KMS-11 (cell line): ENCODE measurements at regions not wholly inside any gene's neighbourhood (a gene's known extent, or its start where the extent isn't known, plus 50 kb on each side); places are given as distances from the start of the nearest gene placed in this dataset.

Experiments used
- H2AFZ ChIP-seq: fragments of 200-600 bp; sonication (generic); 2 replicates; pipeline ENCODE4 v1.6.1; 2016; ENCODE audit warnings: antibody characterized with exemption, mixed run types, low read depth
- H3K27ac ChIP-seq: fragments of 200-600 bp; sonication (generic); 2 replicates; pipeline ENCODE4 v1.6.1; 2016; ENCODE audit warnings: mild to moderate bottlenecking, mixed run types
- H3K27me3 ChIP-seq: fragments of 200-600 bp; sonication (generic); 2 replicates; pipeline ENCODE4 v1.6.1; 2017; ENCODE audit warnings: mild to moderate bottlenecking, low read depth, mixed run types, moderate library complexity; ENCODE audit not compliant: insufficient read depth
- H3K36me3 ChIP-seq: fragments of 200-600 bp; sonication (generic); 2 replicates; pipeline ENCODE4 v1.6.1; 2017; ENCODE audit warnings: mild to moderate bottlenecking, mixed run types; ENCODE audit not compliant: insufficient read depth
- H3K4me1 ChIP-seq: fragments of 200-600 bp; sonication (generic); 2 replicates; pipeline ENCODE4 v1.6.1; 2016; ENCODE audit warnings: mild to moderate bottlenecking, low read depth, mixed run types; ENCODE audit not compliant: poor library complexity, severe bottlenecking
- H3K4me2 ChIP-seq: fragments of 200-600 bp; sonication (generic); 2 replicates; pipeline ENCODE4 v1.7.0; 2016; ENCODE audit warnings: mild to moderate bottlenecking, mixed run types
- H3K4me3 ChIP-seq: fragments of 200-600 bp; sonication (generic); IDR thresholded peaks from 2 replicates; pipeline ENCODE4 v1.6.1; 2017; ENCODE audit warnings: low read depth, low read length, mixed read lengths; ENCODE audit not compliant: insufficient read depth
- H3K79me2 ChIP-seq: fragments of 200-600 bp; sonication (generic); 2 replicates; pipeline ENCODE4 v1.6.1; 2016; ENCODE audit warnings: low read depth, mixed run types; ENCODE audit not compliant: insufficient read depth
- H3K9ac ChIP-seq: fragments of 200-600 bp; sonication (generic); 2 replicates; pipeline ENCODE4 v1.6.1; 2016; ENCODE audit warnings: mild to moderate bottlenecking, mixed run types
- H4K20me1 ChIP-seq: fragments of 200-600 bp; sonication (generic); 2 replicates; pipeline ENCODE4 v1.6.1; 2016; ENCODE audit warnings: mild to moderate bottlenecking, mixed run types; ENCODE audit not compliant: insufficient read depth
- TF ChIP-seq, protein P1 (sequence below): fragments of 200-600 bp; sonication (generic); conservative IDR thresholded peaks from 2 replicates; pipeline ENCODE4 v1.6.1; 2017; ENCODE audit warnings: low read depth, mild to moderate bottlenecking, antibody characterized with exemption, low read length, moderate library complexity, mixed read lengths

DNA sequence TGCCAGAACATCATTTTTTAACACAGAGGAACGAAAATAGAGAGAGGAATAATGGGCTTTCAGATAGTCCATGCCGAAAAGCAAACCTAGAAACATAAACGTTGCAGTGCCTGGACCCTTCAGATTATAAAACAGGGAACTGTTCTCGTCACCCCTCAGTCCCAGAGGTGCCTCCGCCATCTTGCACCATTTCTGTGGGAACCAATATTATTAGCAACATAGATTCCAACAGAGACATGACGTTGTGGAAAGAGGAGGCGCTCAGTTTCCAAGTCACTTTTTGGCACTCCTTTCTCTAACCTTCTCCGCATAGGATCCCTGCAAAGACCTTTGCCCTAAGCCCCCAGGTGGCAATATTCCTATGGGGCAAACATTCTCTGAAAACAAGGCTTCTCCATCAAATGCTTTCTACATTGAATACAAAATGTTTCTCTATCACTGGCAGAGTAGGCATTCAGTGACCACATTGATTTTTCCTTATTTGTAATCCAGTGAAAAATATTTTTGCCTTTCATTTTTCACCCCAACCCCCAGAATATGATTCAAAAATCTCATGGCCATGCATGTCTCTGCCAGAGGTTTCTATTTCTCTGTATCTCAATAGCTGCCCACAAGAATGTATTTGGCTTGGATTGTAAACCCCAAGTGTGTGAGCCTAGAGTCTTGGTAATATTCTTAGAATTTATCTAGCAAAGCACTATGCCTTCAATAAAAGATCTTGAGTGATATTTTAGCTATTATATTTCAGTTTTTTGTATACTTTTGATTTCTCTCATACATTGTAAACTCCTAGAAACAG is 500.8 kb upstream of the WWC1 start:
- H3K27ac ChIP-seq: no peak overlapping the region
- no peak overlapping the region for H2AFZ ChIP-seq
- no peaks in the 10 kb centered on the region for H3K4me1 ChIP-seq
- H4K20me1 ChIP-seq: no peaks in the 10 kb centered on the region
- no peak overlapping the region for H3K4me3 ChIP-seq
- H3K79me2 ChIP-seq: no peaks in the 10 kb centered on the region
- H3K9ac ChIP-seq: no peak overlapping the region
- H3K4me2 ChIP-seq: no peak overlapping the region
- no peaks in the 10 kb centered on the region for H3K36me3 ChIP-seq
- TF ChIP-seq, protein P1, sequence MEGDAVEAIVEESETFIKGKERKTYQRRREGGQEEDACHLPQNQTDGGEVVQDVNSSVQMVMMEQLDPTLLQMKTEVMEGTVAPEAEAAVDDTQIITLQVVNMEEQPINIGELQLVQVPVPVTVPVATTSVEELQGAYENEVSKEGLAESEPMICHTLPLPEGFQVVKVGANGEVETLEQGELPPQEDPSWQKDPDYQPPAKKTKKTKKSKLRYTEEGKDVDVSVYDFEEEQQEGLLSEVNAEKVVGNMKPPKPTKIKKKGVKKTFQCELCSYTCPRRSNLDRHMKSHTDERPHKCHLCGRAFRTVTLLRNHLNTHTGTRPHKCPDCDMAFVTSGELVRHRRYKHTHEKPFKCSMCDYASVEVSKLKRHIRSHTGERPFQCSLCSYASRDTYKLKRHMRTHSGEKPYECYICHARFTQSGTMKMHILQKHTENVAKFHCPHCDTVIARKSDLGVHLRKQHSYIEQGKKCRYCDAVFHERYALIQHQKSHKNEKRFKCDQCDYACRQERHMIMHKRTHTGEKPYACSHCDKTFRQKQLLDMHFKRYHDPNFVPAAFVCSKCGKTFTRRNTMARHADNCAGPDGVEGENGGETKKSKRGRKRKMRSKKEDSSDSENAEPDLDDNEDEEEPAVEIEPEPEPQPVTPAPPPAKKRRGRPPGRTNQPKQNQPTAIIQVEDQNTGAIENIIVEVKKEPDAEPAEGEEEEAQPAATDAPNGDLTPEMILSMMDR: no peak
- H3K27me3 ChIP-seq: no peaks in the 10 kb centered on the region

DNA sequence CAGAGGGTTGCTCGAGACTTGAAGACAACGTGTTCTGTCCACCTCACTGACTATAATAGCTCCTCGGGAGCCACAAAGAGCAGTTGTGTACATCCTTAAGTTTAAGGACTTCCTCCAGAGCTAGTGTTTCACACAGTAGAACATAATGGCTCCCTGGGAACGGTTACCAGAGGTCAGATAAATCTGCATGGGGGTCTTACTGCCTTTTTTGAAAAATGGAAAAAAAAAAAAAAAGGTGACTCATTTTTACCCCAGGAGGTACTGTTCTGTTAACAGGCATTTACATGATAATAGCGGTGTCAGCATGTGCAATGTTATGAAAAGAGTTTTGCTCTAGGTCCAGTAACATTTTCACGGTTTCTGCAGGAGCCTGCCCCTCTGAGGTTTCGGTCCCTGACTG is 498.9 kb upstream of the WWC1 start:
- TF ChIP-seq, protein P1: no peak
- Histone ChIP-seq H3K27me3 (no peaks in the 10 kb centered on the region), H3K4me2 (no peak overlapping the region), H3K4me3 (no peak overlapping the region), H3K36me3 (no peaks in the 10 kb centered on the region), H3K4me1 (no peaks in the 10 kb centered on the region), H4K20me1 (no peaks in the 10 kb centered on the region), H3K79me2 (no peaks in the 10 kb centered on the region), H2AFZ (no peak overlapping the region), H3K27ac (no peak overlapping the region), H3K9ac (no peak overlapping the region)

DNA sequence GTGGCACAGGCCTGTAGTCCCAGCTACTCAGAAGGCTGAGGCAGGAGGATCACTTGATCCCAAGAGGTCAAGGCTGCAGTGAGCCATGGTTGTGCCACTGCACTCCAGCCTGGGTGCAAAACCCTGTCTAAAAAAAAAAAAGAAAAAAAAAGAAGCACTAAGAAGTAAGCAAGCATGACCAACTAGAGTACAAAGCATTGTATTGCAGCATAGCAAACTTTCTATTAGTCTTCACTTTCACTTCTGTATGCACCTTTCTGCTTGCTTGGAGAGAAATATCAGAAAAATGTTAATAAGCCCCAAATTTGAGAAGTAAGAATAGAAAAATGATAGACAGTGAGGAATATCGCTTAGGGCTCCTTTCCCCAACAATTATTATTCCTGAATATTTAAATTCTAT is 497.7 kb upstream of the WWC1 start:
- TF ChIP-seq, protein P1: no peak
- Histone ChIP-seq H3K4me1 (no peaks in the 10 kb centered on the region), H2AFZ (no peak overlapping the region), H3K27ac (no peak overlapping the region), H3K36me3 (no peaks in the 10 kb centered on the region), H3K79me2 (no peaks in the 10 kb centered on the region), H3K4me3 (no peak overlapping the region), H3K4me2 (no peak overlapping the region), H4K20me1 (no peaks in the 10 kb centered on the region), H3K9ac (no peak overlapping the region), H3K27me3 (no peaks in the 10 kb centered on the region)

DNA sequence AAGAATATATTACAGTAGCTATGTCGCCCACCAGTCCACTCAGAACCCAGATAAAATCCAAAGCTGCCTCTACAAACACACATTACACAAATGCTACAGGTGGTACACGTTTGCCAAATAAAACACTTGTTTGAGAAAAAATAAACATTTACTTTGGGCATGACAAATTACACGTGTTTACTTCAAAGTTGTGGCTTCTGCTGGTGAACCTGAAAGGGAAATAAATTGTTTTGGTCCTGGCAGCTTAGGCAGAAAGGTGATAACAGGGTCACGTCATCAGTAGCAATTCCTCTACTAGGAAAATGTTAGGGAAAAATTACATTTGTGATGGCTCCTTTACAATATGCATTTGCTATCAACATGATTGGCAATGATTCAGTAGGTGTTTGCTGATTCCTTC is 497.3 kb upstream of the WWC1 start:
- TF ChIP-seq, protein P1: no peak
- Histone ChIP-seq H3K27me3 (no peaks in the 10 kb centered on the region), H3K4me1 (no peaks in the 10 kb centered on the region), H3K4me3 (no peak overlapping the region), H3K4me2 (no peak overlapping the region), H3K36me3 (no peaks in the 10 kb centered on the region), H3K27ac (no peak overlapping the region), H2AFZ (no peak overlapping the region), H3K79me2 (no peaks in the 10 kb centered on the region), H3K9ac (no peak overlapping the region), H4K20me1 (no peaks in the 10 kb centered on the region)
